ENCODE measurements at regions not wholly inside any gene's neighbourhood (a gene's known extent, or its start where the extent isn't known, plus 50 kb on each side); places are given as distances from the start of the nearest gene placed in this dataset.

DNA sequence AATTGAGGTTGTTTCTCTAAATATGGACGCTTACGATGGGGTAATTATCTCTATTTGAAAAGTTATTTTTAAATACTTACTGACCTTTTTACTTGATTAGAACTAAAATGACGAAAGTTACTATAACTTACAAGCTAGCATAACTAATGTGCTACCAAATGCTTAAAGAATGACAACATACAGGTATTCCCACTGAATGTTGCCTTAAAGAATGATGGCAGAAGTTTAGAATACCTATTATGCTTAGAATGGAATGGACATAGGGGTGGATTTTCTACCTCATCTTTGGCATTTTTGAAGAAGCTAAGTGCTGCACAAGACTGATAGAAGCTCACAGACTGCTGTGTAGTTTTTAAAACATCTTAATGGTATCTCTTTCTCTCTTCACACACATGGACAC is 284.8 kb downstream of the THBS2 start:
- H2BK15ac ChIP-seq (ENCODE audit: low read depth, low read length), result no peak overlapping the region
- no peak overlapping the region for H4K5ac ChIP-seq (ENCODE audit: low read depth, low read length)
- no peak overlapping the region for H3K23ac ChIP-seq (ENCODE audit: low read depth, low read length)
- no peak overlapping the region for H3K4ac ChIP-seq (ENCODE audit: low read depth, low read length)
- no peaks in the 10 kb centered on the region for H3K9me3 ChIP-seq (ENCODE audit: control insufficient read depth, insufficient read depth, low read length)
- H3K18ac ChIP-seq (ENCODE audit: low read depth, low read length), result no peak overlapping the region
- no peak for ATAC-seq (ENCODE audit: low read depth)
- TF ChIP-seq, protein P1, sequence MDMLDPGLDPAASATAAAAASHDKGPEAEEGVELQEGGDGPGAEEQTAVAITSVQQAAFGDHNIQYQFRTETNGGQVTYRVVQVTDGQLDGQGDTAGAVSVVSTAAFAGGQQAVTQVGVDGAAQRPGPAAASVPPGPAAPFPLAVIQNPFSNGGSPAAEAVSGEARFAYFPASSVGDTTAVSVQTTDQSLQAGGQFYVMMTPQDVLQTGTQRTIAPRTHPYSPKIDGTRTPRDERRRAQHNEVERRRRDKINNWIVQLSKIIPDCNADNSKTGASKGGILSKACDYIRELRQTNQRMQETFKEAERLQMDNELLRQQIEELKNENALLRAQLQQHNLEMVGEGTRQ (IDR thresholded peaks at IDR 0.05; ENCODE audit: low read depth, low read length), result no peak
- TF ChIP-seq RCOR1 (IDR thresholded peaks at IDR 0.05; ENCODE audit: insufficient replicate concordance, low read length) (no peak), CEBPB (IDR thresholded peaks at IDR 0.05; ENCODE audit: low read depth, low read length) (no peak), CHD1 (IDR thresholded peaks at IDR 0.05; ENCODE audit: low read depth, low read length) (no peak), MXI1 (IDR thresholded peaks at IDR 0.05; ENCODE audit: borderline replicate concordance, low read depth, low read length) (no peak), SMC3 (IDR thresholded peaks at IDR 0.05; ENCODE audit: low read depth, low read length) (no peak), FOS (IDR thresholded peaks at IDR 0.05; ENCODE audit: low read depth, low read length) (no peak), NFE2L2 (IDR thresholded peaks at IDR 0.05; ENCODE audit: low read depth, low read length) (no peak), POLR2A (IDR thresholded peaks at IDR 0.05; ENCODE audit: low read depth, low read length) (no peak)
- TF ChIP-seq, protein P2, sequence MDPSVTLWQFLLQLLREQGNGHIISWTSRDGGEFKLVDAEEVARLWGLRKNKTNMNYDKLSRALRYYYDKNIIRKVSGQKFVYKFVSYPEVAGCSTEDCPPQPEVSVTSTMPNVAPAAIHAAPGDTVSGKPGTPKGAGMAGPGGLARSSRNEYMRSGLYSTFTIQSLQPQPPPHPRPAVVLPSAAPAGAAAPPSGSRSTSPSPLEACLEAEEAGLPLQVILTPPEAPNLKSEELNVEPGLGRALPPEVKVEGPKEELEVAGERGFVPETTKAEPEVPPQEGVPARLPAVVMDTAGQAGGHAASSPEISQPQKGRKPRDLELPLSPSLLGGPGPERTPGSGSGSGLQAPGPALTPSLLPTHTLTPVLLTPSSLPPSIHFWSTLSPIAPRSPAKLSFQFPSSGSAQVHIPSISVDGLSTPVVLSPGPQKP (IDR thresholded peaks at IDR 0.05; ENCODE audit: borderline replicate concordance, low read depth, low read length), result no peak
- TF ChIP-seq, protein P3, sequence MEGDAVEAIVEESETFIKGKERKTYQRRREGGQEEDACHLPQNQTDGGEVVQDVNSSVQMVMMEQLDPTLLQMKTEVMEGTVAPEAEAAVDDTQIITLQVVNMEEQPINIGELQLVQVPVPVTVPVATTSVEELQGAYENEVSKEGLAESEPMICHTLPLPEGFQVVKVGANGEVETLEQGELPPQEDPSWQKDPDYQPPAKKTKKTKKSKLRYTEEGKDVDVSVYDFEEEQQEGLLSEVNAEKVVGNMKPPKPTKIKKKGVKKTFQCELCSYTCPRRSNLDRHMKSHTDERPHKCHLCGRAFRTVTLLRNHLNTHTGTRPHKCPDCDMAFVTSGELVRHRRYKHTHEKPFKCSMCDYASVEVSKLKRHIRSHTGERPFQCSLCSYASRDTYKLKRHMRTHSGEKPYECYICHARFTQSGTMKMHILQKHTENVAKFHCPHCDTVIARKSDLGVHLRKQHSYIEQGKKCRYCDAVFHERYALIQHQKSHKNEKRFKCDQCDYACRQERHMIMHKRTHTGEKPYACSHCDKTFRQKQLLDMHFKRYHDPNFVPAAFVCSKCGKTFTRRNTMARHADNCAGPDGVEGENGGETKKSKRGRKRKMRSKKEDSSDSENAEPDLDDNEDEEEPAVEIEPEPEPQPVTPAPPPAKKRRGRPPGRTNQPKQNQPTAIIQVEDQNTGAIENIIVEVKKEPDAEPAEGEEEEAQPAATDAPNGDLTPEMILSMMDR (conservative IDR thresholded peaks at IDR 0.05; ENCODE audit: low read depth, low read length), result no peak
- H3K9ac ChIP-seq (ENCODE audit: low read depth, low read length), result no peak overlapping the region
- no peak overlapping the region for H2BK120ac ChIP-seq (ENCODE audit: low read depth, low read length)
- no peak overlapping the region for H3K14ac ChIP-seq (replicated peaks; ENCODE audit: low read depth, low read length)
- H3K79me1 ChIP-seq (ENCODE audit: low read depth in 1 of 2, low read length in 2 of 2), result no peaks in the 10 kb centered on the region
- H4K20me1 ChIP-seq (ENCODE audit: insufficient read depth, low read length), result no peaks in the 10 kb centered on the region
- no peaks in the 10 kb centered on the region; the same call in none of the 2 replicates for H3K27me3 ChIP-seq (ENCODE audit: control insufficient read depth, insufficient read depth, low read length)
- dilution Hi-C loops (cut with HindIII; ENCODE audit: low sequenced_read_pairs, unreplicated experiment) (no loop called here), intact Hi-C loops (cut with micrococcal nuclease) (no loop called here), in situ Hi-C loops (cut with MboI; ENCODE audit: low sequenced_read_pairs) (no loop called here)
- H2BK5ac ChIP-seq (ENCODE audit: low read depth, low read length, poor library complexity, severe bottlenecking), result no peak overlapping the region
- ChIA-PET POLR2A (ENCODE audit: unreplicated experiment) (no interaction called here), CTCF (no interaction called here)
- H2AK9ac ChIP-seq (replicated peaks; ENCODE audit: low read depth, low read length, poor library complexity), result no peak overlapping the region
- no peak overlapping the region for H3K4me2 ChIP-seq (ENCODE audit: low read depth, low read length)
- H3K4me3 ChIP-seq (ENCODE audit: insufficient read depth, low read depth, low read length), result no peak overlapping the region
- H2AFZ ChIP-seq (replicated peaks; ENCODE audit: low read length, poor library complexity), result no peak overlapping the region
- no peak overlapping the region for H4K8ac ChIP-seq (ENCODE audit: low read depth in 2 of 2, low read length in 2 of 2)
- no peak overlapping the region for H3K56ac ChIP-seq (ENCODE audit: extremely low read depth, insufficient read depth, low read length)
- no peak overlapping the region for H2AK5ac ChIP-seq (ENCODE audit: low read depth, low read length)
- BruUV-seq (replicated peaks), result no TSS peak
- no peak overlapping the region for H2BK20ac ChIP-seq (ENCODE audit: low read depth, low read length)
- no CpG with 5 or more reads among the region's 3 CpGs for WGBS, 2 experiments (ENCODE audit: extremely low coverage in 2 of 2, insufficient read length in 1 of 2)
- H3K36me3 ChIP-seq (ENCODE audit: control insufficient read depth, insufficient read depth, low read length), result no peaks in the 10 kb centered on the region
- H3K27ac ChIP-seq (ENCODE audit: insufficient read depth, low read length), result no peak overlapping the region
- H4K91ac ChIP-seq (ENCODE audit: insufficient read depth, low read depth, low read length), result no peak overlapping the region
- no peaks in the 10 kb centered on the region for H3K9me1 ChIP-seq (ENCODE audit: insufficient read depth, low read length)
- DNase-seq, result no peak
- H3K4me1 ChIP-seq (ENCODE audit: control insufficient read depth, insufficient read depth, low read length), result no peaks in the 10 kb centered on the region
